ENCODE measurements at regions not wholly inside any gene's neighbourhood (a gene's known extent, or its start where the extent isn't known, plus 50 kb on each side); places are given as distances from the start of the nearest gene placed in this dataset.

DNA sequence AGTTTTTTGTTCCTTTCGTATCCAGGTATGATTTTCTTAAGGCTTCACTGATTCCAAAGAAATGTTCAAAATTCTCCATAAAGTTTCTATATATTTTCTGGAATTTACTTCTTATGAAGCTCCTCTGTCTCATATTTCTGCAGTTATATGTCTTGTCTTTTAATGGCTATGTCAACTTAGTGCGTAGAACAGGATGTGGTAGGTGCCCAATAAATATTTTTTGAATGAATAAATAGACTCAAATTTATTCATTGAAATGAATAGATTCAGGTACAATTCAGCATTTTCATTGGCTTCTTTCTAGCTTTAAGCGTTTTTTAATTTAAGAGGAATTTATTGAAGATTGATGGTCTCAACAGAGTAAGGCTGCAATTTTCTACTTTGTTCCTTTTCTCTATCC, 231.9 kb upstream of the BOD1L1 start:
- no peak overlapping the region for H3K27ac ChIP-seq (ENCODE audit: low read depth, low read length)
- H3K9ac ChIP-seq (ENCODE audit: low read length), result no peak overlapping the region
- H3K36me3 ChIP-seq (ENCODE audit: control insufficient read depth, insufficient read depth, low read length), result no peaks in the 10 kb centered on the region
- no peaks in the 10 kb centered on the region for H3K4me1 ChIP-seq (ENCODE audit: control insufficient read depth, insufficient read depth, low read length)
- no peak overlapping the region for H3K4me3 ChIP-seq (ENCODE audit: low read length)
- H3K27me3 ChIP-seq (ENCODE audit: control insufficient read depth, insufficient read depth, low read length), result no peaks in the 10 kb centered on the region

DNA sequence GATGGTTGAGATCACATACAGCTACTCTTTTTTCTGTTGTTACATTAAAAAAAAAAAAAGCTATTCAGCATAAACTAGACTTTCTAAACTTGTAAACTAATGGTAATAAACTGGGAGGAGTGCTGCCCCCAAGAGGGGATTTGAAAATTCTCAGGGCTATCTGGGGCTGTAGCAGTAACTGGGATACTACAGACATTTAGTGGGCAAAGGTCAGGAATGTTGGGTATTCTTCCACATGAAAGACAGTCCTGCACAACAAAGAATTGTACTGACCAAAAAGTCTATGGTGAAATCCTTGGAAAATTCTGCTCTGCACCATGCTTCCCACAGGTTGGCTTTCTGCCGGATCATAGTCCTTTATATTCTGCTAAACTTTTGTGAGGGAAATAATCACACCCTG, 232.6 kb upstream of the BOD1L1 start:
- Histone ChIP-seq H3K4me1 (ENCODE audit: control insufficient read depth, insufficient read depth, low read length) (no peaks in the 10 kb centered on the region), H3K4me3 (ENCODE audit: low read length) (no peak overlapping the region), H3K9ac (ENCODE audit: low read length) (no peak overlapping the region), H3K36me3 (ENCODE audit: control insufficient read depth, insufficient read depth, low read length) (no peaks in the 10 kb centered on the region), H3K27me3 (ENCODE audit: control insufficient read depth, insufficient read depth, low read length) (no peaks in the 10 kb centered on the region), H3K27ac (ENCODE audit: low read depth, low read length) (no peak overlapping the region)

DNA sequence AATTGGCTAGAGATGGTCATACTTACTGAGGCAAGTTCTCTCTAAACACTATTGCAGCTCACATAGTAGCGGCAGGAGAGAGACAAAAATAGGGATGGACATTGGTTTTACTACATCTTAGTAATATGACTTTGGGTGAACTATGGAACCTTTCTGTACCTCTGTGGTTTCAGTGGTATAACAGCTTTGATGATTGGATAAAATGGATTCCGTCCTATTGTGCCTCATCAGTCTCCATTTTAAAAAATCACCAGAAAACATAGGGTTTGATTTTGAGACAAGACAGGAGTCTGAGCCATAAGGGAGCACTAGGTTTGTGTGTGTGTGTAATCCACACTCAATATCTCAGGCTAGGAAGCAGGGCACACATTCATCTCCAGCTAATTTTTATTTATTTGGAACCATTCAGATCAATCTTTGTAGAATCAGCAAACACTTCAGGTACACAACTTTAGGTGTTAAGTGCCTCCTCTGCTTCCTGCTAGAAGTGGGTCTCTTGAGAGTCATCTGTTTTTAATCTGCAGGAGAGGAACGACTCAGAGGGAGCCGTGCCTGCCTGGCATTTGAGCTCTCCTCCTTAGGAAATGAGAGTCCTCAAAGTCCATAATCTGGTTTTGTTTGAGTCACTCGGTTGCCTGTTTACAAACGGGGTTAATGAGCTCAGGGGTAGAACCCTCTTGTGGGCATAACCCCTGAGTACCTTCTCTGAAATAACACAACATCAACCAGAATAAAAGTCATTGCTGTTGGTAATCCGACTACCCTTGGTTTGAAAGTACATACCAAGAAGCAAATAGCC, 238.5 kb upstream of the BOD1L1 start:
- Histone ChIP-seq H3K4me3 (ENCODE audit: low read length) (no peak overlapping the region), H3K27ac (ENCODE audit: low read depth, low read length) (no peak overlapping the region), H3K9ac (ENCODE audit: low read length) (no peak overlapping the region), H3K36me3 (ENCODE audit: control insufficient read depth, insufficient read depth, low read length) (no peaks in the 10 kb centered on the region), H3K27me3 (ENCODE audit: control insufficient read depth, insufficient read depth, low read length) (no peaks in the 10 kb centered on the region), H3K4me1 (ENCODE audit: control insufficient read depth, insufficient read depth, low read length) (no peaks in the 10 kb centered on the region)

DNA sequence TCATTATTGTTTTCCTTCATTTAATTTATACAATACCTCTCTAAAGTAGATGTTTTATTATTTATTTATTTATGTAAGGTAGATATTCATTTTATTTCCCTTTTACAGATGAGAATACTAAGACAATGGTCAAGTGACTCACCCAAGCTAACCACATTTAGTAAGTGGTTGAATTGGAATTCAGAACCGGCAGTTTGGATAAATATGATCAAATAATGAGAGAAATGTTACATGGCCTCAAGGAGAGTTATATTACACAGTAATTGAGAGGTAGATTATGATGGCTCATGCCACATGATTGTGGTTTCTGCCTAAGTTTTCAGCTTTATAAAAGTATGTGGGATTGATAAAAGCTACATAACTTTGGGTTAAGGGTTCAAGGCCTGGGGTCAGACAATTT, 239.4 kb upstream of the BOD1L1 start:
- Histone ChIP-seq H3K27me3 (ENCODE audit: control insufficient read depth, insufficient read depth, low read length) (no peaks in the 10 kb centered on the region), H3K9ac (ENCODE audit: low read length) (no peak overlapping the region), H3K4me3 (ENCODE audit: low read length) (no peak overlapping the region), H3K36me3 (ENCODE audit: control insufficient read depth, insufficient read depth, low read length) (no peaks in the 10 kb centered on the region), H3K4me1 (ENCODE audit: control insufficient read depth, insufficient read depth, low read length) (no peaks in the 10 kb centered on the region), H3K27ac (ENCODE audit: low read depth, low read length) (no peak overlapping the region)

DNA sequence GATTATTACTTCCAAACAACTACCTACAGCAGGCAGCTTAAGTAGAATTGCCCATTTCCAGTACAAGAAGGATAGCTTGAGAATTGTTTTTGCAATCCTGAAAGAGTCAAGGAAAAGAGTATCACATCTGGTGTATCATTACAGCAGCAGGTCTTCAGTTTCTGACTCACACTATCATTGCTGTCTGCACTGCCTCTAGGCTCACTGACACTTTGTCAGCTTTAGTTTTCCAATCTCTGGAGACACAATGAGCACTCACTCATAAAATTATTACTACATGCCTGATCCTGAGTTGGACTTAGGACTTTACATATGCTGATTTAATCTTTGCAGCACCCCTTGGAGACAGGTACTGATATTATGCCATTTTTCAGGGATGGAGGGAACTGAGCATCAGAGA, 244.6 kb upstream of the BOD1L1 start:
- no peak overlapping the region for H3K4me3 ChIP-seq (ENCODE audit: low read length)
- no peaks in the 10 kb centered on the region for H3K4me1 ChIP-seq (ENCODE audit: control insufficient read depth, insufficient read depth, low read length)
- no peak overlapping the region for H3K27ac ChIP-seq (ENCODE audit: low read depth, low read length)

DNA sequence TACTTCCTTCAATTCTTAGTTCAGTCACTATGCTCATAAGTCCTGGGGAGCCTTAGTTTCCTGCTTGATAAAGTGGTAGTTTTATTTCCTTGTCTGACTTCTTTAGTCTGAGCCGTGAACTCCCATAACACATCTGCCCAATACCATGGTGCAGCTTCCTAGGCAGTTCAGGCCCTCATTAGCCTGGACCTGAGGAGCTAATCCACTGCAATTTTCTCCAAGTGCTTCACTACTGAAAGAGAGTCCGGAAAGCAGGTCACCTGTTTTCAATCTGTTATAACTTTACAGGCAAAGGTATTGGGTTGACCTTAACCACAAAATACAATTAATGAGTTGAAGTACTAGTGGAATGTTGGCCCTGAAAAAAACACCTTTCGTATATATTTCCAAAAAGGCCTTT, 245.4 kb upstream of the BOD1L1 start:
- H3K4me3 ChIP-seq (ENCODE audit: low read length), result no peak overlapping the region
- no peaks in the 10 kb centered on the region for H3K4me1 ChIP-seq (ENCODE audit: control insufficient read depth, insufficient read depth, low read length)
- no peak overlapping the region for H3K27ac ChIP-seq (ENCODE audit: low read depth, low read length)
- no peaks in the 10 kb centered on the region for H3K27me3 ChIP-seq (ENCODE audit: control insufficient read depth, insufficient read depth, low read length)
- H3K36me3 ChIP-seq (ENCODE audit: control insufficient read depth, insufficient read depth, low read length), result no peaks in the 10 kb centered on the region
- H3K9ac ChIP-seq (ENCODE audit: low read length), result no peak overlapping the region

More for the DNA sequence above, 244.6 kb upstream of the BOD1L1 start:
- Histone ChIP-seq H3K27me3 (ENCODE audit: control insufficient read depth, insufficient read depth, low read length) (no peaks in the 10 kb centered on the region), H3K9ac (ENCODE audit: low read length) (no peak overlapping the region), H3K36me3 (ENCODE audit: control insufficient read depth, insufficient read depth, low read length) (no peaks in the 10 kb centered on the region)

DNA sequence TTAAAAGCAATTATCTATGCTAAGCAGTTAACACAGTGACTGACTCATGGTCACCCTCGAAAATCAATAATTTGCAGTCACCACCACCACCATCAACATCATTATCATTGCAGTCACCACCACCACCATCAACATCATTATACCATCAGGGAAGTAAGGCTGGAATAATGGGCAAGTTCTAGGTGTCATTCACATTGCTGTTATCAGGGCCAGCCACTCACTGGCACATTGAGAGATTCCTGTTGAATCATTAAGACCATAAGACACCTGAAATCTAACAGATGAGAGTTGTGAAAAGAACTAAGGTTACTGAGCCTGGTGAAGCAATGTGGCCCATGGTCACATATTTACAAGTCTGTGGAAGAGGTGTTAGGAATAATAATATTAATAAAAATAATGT, 247.7 kb upstream of the BOD1L1 start:
- H3K27ac ChIP-seq (ENCODE audit: low read depth, low read length), result no peak overlapping the region
- no peaks in the 10 kb centered on the region for H3K4me1 ChIP-seq (ENCODE audit: control insufficient read depth, insufficient read depth, low read length)
- H3K4me3 ChIP-seq (ENCODE audit: low read length), result no peak overlapping the region
- H3K9ac ChIP-seq (ENCODE audit: low read length), result no peak overlapping the region
- no peaks in the 10 kb centered on the region for H3K27me3 ChIP-seq (ENCODE audit: control insufficient read depth, insufficient read depth, low read length)
- no peaks in the 10 kb centered on the region for H3K36me3 ChIP-seq (ENCODE audit: control insufficient read depth, insufficient read depth, low read length)

DNA sequence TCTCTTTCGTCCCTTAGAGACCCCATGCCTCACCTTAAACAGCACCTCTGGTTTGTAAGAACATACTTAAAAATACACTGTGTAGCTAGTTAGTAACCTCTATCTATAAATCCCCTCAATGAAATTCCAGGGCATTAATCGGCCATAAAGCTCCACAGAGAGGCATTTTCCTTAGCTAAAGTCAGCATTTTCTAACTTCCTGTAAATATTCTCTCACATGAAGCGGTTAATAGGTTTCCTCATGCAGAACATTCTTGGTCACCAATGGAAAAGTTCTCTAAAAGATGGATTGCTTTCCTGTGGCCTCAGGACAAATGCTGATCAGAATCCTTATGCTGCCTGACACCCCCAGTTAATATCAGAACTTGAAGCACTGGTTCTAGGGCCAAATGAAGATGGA, 248.6 kb upstream of the BOD1L1 start:
- H3K27ac ChIP-seq (ENCODE audit: low read depth, low read length), result no peak overlapping the region
- no peaks in the 10 kb centered on the region for H3K36me3 ChIP-seq (ENCODE audit: control insufficient read depth, insufficient read depth, low read length)
- no peak overlapping the region for H3K4me3 ChIP-seq (ENCODE audit: low read length)
- no peaks in the 10 kb centered on the region for H3K27me3 ChIP-seq (ENCODE audit: control insufficient read depth, insufficient read depth, low read length)
- no peak overlapping the region for H3K9ac ChIP-seq (ENCODE audit: low read length)
- no peaks in the 10 kb centered on the region for H3K4me1 ChIP-seq (ENCODE audit: control insufficient read depth, insufficient read depth, low read length)

DNA sequence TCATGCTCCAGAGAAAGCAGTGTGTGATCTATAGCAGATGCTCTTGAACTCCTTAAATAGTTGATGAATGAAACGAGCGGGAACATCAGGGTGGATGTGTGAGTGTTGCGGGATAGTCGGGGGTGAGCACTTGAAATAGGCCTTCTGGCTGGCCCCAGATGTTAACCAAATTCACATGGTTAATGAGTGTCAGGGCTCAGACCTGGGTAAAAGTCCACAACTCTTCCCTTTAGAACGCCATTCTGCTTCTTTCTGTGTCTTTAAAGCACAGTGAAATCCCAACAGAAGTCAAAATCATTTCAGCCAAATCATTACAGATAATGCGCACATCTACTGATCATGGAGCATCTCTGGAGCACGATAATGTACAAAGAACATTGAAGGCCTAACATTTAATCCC, 249.4 kb upstream of the BOD1L1 start:
- H3K4me1 ChIP-seq (ENCODE audit: control insufficient read depth, insufficient read depth, low read length), result no peaks in the 10 kb centered on the region
- no peaks in the 10 kb centered on the region for H3K27me3 ChIP-seq (ENCODE audit: control insufficient read depth, insufficient read depth, low read length)
- no peak overlapping the region for H3K27ac ChIP-seq (ENCODE audit: low read depth, low read length)
- H3K4me3 ChIP-seq (ENCODE audit: low read length), result no peak overlapping the region
- H3K36me3 ChIP-seq (ENCODE audit: control insufficient read depth, insufficient read depth, low read length), result no peaks in the 10 kb centered on the region
- H3K9ac ChIP-seq (ENCODE audit: low read length), result no peak overlapping the region

DNA sequence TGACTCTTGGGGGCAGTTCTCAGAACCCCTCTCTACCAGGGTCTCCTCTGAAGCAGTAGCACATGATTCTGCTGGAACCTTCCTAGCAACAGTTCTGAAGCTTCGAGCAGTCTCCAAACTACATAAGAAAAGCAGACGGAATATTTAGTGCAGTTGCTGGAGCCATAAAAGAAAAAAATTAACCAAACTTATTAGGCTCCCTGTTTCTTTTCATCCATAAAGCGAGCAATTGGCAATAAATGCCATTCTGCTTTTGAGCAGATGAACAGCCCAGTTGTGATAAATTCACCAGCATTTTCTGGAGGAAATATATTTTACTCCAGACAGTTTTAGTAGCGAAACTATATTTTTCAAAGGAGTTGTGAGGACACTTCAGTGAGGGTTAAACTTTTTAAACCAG, 250.1 kb upstream of the BOD1L1 start:
- H3K4me1 ChIP-seq (ENCODE audit: control insufficient read depth, insufficient read depth, low read length), result no peaks in the 10 kb centered on the region
- no peak overlapping the region for H3K9ac ChIP-seq (ENCODE audit: low read length)
- H3K36me3 ChIP-seq (ENCODE audit: control insufficient read depth, insufficient read depth, low read length), result no peaks in the 10 kb centered on the region
- no peaks in the 10 kb centered on the region for H3K27me3 ChIP-seq (ENCODE audit: control insufficient read depth, insufficient read depth, low read length)
- H3K4me3 ChIP-seq (ENCODE audit: low read length), result no peak overlapping the region
- no peak overlapping the region for H3K27ac ChIP-seq (ENCODE audit: low read depth, low read length)

DNA sequence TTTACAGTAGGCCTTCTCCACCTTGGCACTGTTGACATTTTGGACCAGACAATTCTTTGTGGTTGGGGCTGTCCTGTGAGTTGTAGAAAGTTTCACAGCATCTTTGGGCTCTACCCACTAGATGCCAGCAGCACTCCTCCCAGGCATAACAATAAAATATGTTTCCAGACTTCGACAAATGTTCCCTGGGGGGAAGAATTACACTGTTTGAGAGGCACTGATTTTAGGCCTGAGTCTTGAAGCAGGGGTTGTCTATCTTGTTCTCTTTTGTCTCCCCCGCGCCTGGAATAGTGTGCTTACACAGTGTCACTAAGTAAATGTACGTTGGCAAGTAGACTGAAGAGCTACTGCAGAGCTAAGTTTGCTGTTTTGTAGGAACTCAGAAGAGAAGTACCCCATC, 254.4 kb upstream of the BOD1L1 start:
- no peak overlapping the region for H3K27ac ChIP-seq (ENCODE audit: low read depth, low read length)
- no peak overlapping the region for H3K4me3 ChIP-seq (ENCODE audit: low read length)
- no peaks in the 10 kb centered on the region for H3K27me3 ChIP-seq (ENCODE audit: control insufficient read depth, insufficient read depth, low read length)
- H3K36me3 ChIP-seq (ENCODE audit: control insufficient read depth, insufficient read depth, low read length), result no peaks in the 10 kb centered on the region
- H3K4me1 ChIP-seq (ENCODE audit: control insufficient read depth, insufficient read depth, low read length), result no peaks in the 10 kb centered on the region
- H3K9ac ChIP-seq (ENCODE audit: low read length), result no peak overlapping the region

DNA sequence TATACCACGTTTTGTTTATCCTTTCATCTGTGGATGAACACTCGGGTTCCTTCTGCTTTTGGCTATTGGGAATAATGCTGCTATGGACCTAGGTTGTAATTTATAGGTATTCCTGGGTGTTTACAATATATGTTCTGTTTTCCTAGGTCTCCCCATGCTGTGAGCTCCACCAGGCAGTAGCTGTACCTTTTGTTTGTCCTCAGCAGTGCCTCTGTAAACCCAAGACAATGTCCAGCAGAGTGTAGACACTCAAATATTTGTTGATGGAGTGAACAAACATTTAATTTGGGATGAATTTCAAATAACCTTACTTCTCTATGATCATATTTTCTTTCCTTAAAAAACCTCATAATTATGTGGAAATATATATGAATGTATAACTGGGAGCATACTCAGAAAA, 259.5 kb upstream of the BOD1L1 start:
- Histone ChIP-seq H3K4me3 (ENCODE audit: low read length) (no peak overlapping the region), H3K27ac (ENCODE audit: low read depth, low read length) (no peak overlapping the region), H3K36me3 (ENCODE audit: control insufficient read depth, insufficient read depth, low read length) (no peaks in the 10 kb centered on the region), H3K4me1 (ENCODE audit: control insufficient read depth, insufficient read depth, low read length) (peaks cover 3% of the 10 kb centered on the region), H3K27me3 (ENCODE audit: control insufficient read depth, insufficient read depth, low read length) (no peaks in the 10 kb centered on the region), H3K9ac (ENCODE audit: low read length) (no peak overlapping the region)

DNA sequence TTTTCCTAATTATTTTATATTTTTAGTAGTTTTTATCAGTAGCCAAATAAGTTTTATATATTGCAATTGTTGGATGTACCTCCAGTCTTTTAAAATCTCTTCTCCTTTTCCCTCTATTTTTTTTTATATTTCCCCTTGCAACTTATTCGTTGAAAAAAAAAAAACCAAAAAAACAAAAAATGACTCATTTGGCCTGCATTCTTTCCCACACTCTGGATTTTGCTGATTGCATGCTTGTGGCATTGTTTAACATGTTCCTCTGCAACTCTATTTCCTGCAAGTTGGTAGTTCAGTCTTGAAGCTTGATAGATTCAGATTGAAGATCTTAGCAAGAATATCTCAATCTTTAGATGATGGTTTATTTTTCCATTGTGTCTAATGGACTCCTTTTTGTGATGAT, 260.6 kb upstream of the BOD1L1 start:
- Histone ChIP-seq H3K9ac (ENCODE audit: low read length) (no peak overlapping the region), H3K4me1 (ENCODE audit: control insufficient read depth, insufficient read depth, low read length) (peaks cover 12% of the 10 kb centered on the region), H3K36me3 (ENCODE audit: control insufficient read depth, insufficient read depth, low read length) (no peaks in the 10 kb centered on the region), H3K27me3 (ENCODE audit: control insufficient read depth, insufficient read depth, low read length) (no peaks in the 10 kb centered on the region), H3K27ac (ENCODE audit: low read depth, low read length) (no peak overlapping the region), H3K4me3 (ENCODE audit: low read length) (no peak overlapping the region)

All from rectal smooth muscle tissue (tissue), 1 donor.